BLaER1 (cell line): ENCODE measurements at regions not wholly inside any gene's neighbourhood (a gene's known extent, or its start where the extent isn't known, plus 50 kb on each side); places are given as distances from the start of the nearest gene placed in this dataset.

Experiments used
- H3K27ac ChIP-seq: shearing (Covaris generic); formaldehyde crosslinking; 2 replicates; pipeline ENCODE4 v1.8.1; 2022
- H3K27me3 ChIP-seq: shearing (Covaris generic); formaldehyde crosslinking; 2 replicates; pipeline ENCODE4 v1.8.1; 2022
- H3K36me3 ChIP-seq: shearing (Covaris generic); formaldehyde crosslinking; 2 replicates; pipeline ENCODE4 v1.8.1; 2022
- H3K4me1 ChIP-seq: shearing (Covaris generic); formaldehyde crosslinking; 2 replicates; pipeline ENCODE4 v1.8.1; 2022
- H3K4me2 ChIP-seq: shearing (Covaris generic); formaldehyde crosslinking; 2 replicates; pipeline ENCODE4 v1.8.1; 2022
- H3K4me3 ChIP-seq: shearing (Covaris generic); formaldehyde crosslinking; 2 replicates; pipeline ENCODE4 v1.8.1; 2022
- H3K9ac ChIP-seq: shearing (Covaris generic); formaldehyde crosslinking; 2 replicates; pipeline ENCODE4 v1.8.1; 2022
- H3K9me3 ChIP-seq: shearing (Covaris generic); formaldehyde crosslinking; 2 replicates; pipeline ENCODE4 v1.8.1; 2022
- H4K20me1 ChIP-seq: shearing (Covaris generic); formaldehyde crosslinking; 2 replicates; pipeline ENCODE4 v1.8.1; 2022
- Cebpa-rat ChIP-seq: shearing (Covaris generic); IDR thresholded peaks from 2 replicates; pipeline ENCODE4 v1.8.1; 2022

DNA sequence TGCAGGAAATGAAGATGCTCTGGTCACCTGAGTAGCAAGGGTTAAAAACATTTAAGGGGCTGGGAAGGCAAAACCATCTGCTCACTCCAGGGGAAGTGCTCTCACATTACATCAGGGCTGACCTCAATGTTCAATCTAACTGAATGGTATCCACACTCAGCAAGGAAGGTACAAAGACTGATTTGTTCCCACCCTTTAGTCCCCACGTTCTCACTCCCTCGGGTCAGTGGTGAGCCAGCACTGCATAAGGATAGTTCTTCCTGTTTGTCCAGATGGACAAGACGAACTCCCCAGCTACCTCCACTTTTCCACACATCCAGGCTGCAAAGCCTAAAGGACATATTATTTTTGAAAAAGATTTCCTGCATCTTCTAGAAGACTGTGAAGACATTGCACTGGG is 126.6 kb upstream of the SLC14A2 start:
- H4K20me1 ChIP-seq = no peaks in the 10 kb centered on the region
- no peaks in the 10 kb centered on the region for H3K36me3 ChIP-seq
- no peak for TF ChIP-seq Cebpa-rat
- no peak overlapping the region for H3K4me3 ChIP-seq
- H3K9ac ChIP-seq = no peak overlapping the region
- H3K9me3 ChIP-seq = no peaks in the 10 kb centered on the region
- no peaks in the 10 kb centered on the region for H3K4me1 ChIP-seq
- H3K27ac ChIP-seq = no peak overlapping the region
- no peak overlapping the region for H3K4me2 ChIP-seq
- no peaks in the 10 kb centered on the region for H3K27me3 ChIP-seq

DNA sequence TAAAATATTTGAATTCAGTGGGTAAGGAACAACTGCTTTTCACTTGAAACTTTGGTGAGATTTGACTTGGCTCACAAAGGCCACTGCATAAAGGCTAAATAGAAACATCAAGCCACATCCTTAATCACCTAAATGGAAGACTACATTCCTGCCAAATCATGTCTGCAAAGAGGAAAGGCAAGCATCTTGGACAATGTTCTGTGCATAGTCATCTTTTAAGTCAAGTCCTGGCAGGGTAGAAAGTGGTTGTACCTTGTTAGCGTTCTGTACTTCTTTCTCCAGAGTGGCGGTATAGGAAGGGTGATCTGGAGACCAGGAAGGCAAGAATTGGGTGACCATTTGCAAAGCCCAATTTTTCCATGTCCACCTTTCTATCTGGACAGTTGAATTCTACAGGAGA is 121.4 kb upstream of the SLC14A2 start:
- TF ChIP-seq Cebpa-rat = no peak
- no peaks in the 10 kb centered on the region for H3K9me3 ChIP-seq
- H3K27me3 ChIP-seq = no peaks in the 10 kb centered on the region
- H3K4me2 ChIP-seq = no peak overlapping the region
- H4K20me1 ChIP-seq = no peaks in the 10 kb centered on the region
- no peak overlapping the region for H3K4me3 ChIP-seq
- no peaks in the 10 kb centered on the region for H3K36me3 ChIP-seq
- H3K27ac ChIP-seq = no peak overlapping the region
- H3K9ac ChIP-seq = no peak overlapping the region
- no peaks in the 10 kb centered on the region for H3K4me1 ChIP-seq

DNA sequence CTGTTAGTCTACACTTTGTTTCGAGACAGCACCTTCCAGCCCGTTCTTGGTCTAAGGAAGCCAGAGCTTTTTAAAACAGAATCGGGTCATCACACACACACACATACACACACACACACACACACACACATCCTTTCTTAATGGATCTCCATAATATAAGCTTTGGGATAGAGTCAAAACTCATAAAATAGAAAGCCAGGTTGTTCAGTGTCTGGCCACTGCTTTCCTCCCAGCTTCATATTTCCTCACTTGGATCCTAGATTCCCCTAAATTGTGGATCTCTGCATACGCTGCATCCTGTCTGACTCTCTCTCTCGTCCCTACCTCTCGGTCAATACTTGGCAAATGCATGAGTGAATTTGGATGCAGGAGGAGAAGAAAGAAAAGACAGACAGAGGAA is 120.5 kb upstream of the SLC14A2 start:
- no peaks in the 10 kb centered on the region for H4K20me1 ChIP-seq
- no peak overlapping the region for H3K9ac ChIP-seq
- no peaks in the 10 kb centered on the region for H3K27me3 ChIP-seq
- H3K27ac ChIP-seq = no peak overlapping the region
- H3K4me1 ChIP-seq = no peaks in the 10 kb centered on the region
- H3K4me3 ChIP-seq = no peak overlapping the region
- no peak for TF ChIP-seq Cebpa-rat
- H3K9me3 ChIP-seq = no peaks in the 10 kb centered on the region
- H3K4me2 ChIP-seq = no peak overlapping the region
- H3K36me3 ChIP-seq = no peaks in the 10 kb centered on the region

DNA sequence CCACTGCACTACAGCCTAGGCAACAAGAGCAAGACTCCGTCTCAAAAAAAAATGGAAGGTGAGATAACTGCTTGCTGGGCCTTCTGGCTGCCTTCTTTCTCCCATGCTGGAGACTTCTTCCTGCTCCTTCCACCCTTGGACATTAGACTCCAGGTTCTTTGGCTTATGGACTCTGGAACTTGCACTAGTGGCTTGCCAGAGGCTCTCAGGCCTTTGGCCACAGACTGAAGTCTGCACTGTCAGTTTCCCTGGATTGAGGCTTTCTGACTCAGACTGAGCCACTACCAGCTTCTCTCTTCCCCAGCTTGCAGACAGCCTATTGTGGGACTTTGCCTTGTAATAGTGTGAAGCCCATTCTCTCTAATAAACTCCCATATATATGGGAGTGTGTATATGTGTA is 118.5 kb upstream of the SLC14A2 start:
- Histone ChIP-seq H4K20me1 (no peaks in the 10 kb centered on the region), H3K9ac (no peak overlapping the region), H3K27ac (no peak overlapping the region), H3K36me3 (no peaks in the 10 kb centered on the region), H3K27me3 (no peaks in the 10 kb centered on the region), H3K4me2 (no peak overlapping the region), H3K4me3 (no peak overlapping the region), H3K9me3 (no peaks in the 10 kb centered on the region), H3K4me1 (no peaks in the 10 kb centered on the region)
- no peak for TF ChIP-seq Cebpa-rat

DNA sequence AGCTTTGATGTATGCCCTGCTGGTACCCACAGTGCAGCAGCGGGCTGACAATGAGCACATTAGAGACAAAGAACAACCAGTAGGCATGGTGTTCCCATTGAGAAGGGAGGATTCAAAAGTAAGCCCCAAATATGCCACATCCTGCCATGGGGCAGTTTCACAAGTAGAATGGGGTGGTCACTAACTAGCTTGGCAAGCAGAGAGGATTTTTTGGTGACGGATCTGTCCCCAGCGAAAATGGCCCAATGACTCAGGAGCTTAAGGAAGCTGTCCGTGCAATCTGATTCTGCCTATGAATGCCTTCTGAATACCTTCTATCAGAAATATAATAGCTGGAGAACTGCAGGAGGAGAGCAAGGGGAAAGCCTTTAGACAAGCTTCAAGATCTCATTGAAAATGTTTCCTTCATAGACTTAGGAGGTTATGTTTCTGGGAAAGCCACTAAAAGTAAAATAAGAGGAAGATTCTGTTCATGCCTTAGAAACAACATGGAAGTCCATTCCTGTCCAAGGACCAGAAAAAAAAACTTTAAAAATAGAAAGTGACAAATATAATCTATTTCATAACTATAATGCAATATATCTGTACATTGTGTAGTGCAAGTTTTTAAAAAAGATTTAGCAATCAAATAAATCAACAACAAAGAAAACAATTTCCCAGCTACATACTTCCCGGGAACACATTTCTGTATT is 117.5 kb upstream of the SLC14A2 start:
- no peak overlapping the region for H3K27ac ChIP-seq
- no peaks in the 10 kb centered on the region for H3K4me1 ChIP-seq
- no peaks in the 10 kb centered on the region for H3K27me3 ChIP-seq
- no peaks in the 10 kb centered on the region for H3K9me3 ChIP-seq
- TF ChIP-seq Cebpa-rat = no peak
- no peak overlapping the region for H3K9ac ChIP-seq
- H4K20me1 ChIP-seq = no peaks in the 10 kb centered on the region
- H3K4me3 ChIP-seq = no peak overlapping the region
- no peaks in the 10 kb centered on the region for H3K36me3 ChIP-seq
- H3K4me2 ChIP-seq = no peak overlapping the region

DNA sequence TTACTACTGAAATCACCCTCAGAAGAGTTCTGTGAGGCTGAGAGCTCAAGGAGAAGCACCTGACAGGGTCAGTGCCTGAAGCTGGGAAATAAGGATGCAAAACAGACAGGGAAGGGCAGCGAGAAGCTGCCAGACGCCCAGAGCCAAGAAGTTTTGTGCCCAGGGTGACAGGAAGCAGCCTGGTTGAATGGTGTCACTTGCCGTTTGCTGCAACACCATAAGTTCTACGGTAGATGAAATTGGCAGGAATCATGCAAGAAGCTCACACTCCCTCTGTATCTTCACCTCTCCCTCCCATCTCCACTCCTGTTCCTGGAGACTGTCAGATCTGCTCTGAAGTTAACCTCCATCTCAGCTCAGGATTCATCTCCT is 117.0 kb upstream of the SLC14A2 start:
- H4K20me1 ChIP-seq = no peaks in the 10 kb centered on the region
- H3K4me3 ChIP-seq = no peak overlapping the region
- H3K9me3 ChIP-seq = no peaks in the 10 kb centered on the region
- no peaks in the 10 kb centered on the region for H3K4me1 ChIP-seq
- no peaks in the 10 kb centered on the region for H3K36me3 ChIP-seq
- no peaks in the 10 kb centered on the region for H3K27me3 ChIP-seq
- no peak for TF ChIP-seq Cebpa-rat
- H3K9ac ChIP-seq = no peak overlapping the region
- H3K4me2 ChIP-seq = no peak overlapping the region
- no peak overlapping the region for H3K27ac ChIP-seq

DNA sequence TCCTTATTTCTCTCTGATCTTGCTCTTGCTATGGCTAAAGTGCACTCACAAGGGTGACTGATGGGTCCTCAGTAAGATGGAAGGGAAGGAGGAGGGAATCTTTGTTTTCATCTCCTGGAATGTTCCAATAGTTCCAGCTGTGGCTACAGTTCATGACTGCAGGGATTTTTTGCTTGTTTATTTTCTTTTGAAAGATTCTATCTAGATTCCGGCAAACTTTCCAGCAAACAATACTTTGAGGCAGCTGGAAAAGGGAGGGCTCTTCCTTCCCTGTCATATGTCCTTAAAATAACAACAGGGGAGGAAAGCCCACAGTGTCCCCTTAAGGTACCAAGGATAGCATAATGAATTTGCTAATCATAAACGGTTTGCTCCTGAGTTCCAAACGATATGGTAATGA is 111.3 kb upstream of the SLC14A2 start:
- no peaks in the 10 kb centered on the region for H3K27me3 ChIP-seq
- no peak for TF ChIP-seq Cebpa-rat
- H3K9me3 ChIP-seq = no peaks in the 10 kb centered on the region
- H4K20me1 ChIP-seq = no peaks in the 10 kb centered on the region
- H3K27ac ChIP-seq = no peak overlapping the region
- no peak overlapping the region for H3K4me2 ChIP-seq
- H3K4me1 ChIP-seq = no peaks in the 10 kb centered on the region
- no peak overlapping the region for H3K4me3 ChIP-seq
- H3K36me3 ChIP-seq = no peaks in the 10 kb centered on the region
- H3K9ac ChIP-seq = no peak overlapping the region

DNA sequence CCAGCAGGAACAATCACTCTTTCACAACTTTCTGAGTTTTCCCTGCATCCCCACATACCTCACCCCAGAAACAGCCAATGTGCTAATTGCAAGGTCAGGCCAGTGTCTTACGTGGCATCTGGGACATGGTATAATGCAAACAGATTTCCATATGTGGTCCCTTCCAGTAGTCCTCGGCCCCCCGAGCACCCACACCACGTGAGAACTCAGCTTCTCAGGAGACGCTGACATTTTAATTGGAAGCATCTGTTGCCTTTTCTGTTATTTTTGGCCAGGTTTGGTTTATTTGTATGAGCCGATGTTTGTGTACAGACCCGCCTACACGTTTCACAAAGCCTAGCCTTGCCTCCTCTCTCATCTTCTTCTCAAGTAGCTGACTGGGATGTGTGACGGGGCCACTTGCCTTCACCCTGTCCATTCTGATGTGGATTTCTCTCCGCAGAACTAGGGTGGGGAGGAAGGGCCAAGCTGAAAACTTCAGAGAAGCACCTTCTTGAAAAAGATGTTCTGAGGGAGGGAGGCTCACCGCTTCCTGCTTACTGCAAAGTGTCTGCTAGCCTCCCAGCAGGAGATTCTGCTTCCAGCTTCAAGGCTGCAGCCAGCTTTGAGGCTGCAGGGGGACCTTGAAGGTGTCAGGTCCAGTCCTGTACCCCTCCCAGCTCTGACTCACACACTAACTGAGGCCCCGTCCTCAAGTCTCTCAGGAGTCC is 109.6 kb upstream of the SLC14A2 start:
- Histone ChIP-seq H3K4me2 (no peak overlapping the region), H4K20me1 (no peaks in the 10 kb centered on the region), H3K4me1 (no peaks in the 10 kb centered on the region), H3K27me3 (no peaks in the 10 kb centered on the region), H3K9ac (no peak overlapping the region), H3K27ac (no peak overlapping the region), H3K4me3 (no peak overlapping the region), H3K36me3 (no peaks in the 10 kb centered on the region), H3K9me3 (no peaks in the 10 kb centered on the region)
- no peak for TF ChIP-seq Cebpa-rat

DNA sequence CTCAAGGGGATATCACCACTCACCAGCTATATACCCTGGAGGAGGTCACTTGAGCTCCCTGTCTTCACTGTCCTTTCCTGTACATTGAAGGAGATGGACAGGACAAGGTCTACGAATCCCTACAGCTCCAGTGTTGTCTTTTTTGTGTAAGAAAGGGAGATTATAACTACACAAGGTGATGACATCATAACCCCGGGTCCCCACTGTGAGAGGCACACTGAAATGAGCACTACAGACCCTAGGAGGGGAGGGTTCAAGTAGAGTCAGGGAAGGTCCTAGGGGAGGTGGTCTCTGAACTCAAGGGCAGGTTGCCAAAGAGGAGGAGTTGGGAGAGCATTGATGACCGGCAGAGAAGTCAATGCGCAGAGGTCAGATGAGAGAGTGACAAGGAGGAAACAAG is 108.3 kb upstream of the SLC14A2 start:
- H3K4me2 ChIP-seq = no peak overlapping the region
- H3K4me3 ChIP-seq = no peak overlapping the region
- TF ChIP-seq Cebpa-rat = no peak
- no peaks in the 10 kb centered on the region for H4K20me1 ChIP-seq
- no peaks in the 10 kb centered on the region for H3K36me3 ChIP-seq
- H3K27ac ChIP-seq = no peak overlapping the region
- H3K9ac ChIP-seq = no peak overlapping the region
- no peaks in the 10 kb centered on the region for H3K9me3 ChIP-seq
- no peaks in the 10 kb centered on the region for H3K4me1 ChIP-seq
- no peaks in the 10 kb centered on the region for H3K27me3 ChIP-seq

DNA sequence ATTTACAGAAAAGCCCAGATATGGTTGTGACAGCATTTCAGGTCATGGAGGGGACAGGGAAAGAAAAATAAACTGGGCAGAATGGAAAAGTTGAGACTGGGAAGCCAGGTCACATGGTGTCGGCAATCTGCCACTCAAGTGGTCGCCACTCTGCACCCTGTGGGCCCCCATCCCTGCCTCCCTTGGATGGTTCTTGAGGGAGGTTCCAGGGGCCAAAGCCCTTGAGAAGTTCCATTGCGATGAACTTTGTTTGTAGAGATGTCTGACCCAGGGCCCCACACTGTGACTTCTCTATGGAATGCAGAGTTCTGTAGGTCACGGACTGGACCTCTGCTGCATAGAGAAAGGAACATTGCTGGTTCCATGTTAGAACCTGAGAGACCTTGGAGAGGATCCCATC is 105.7 kb upstream of the SLC14A2 start:
- Histone ChIP-seq H3K27me3 (no peaks in the 10 kb centered on the region), H3K36me3 (no peaks in the 10 kb centered on the region), H3K9ac (no peak overlapping the region), H4K20me1 (no peaks in the 10 kb centered on the region), H3K4me1 (no peaks in the 10 kb centered on the region), H3K4me2 (no peak overlapping the region), H3K27ac (no peak overlapping the region), H3K4me3 (no peak overlapping the region), H3K9me3 (peaks cover 8% of the 10 kb centered on the region)
- TF ChIP-seq Cebpa-rat = no peak
